GM12878 (cell line): ENCODE measurements at regions not wholly inside any gene's neighbourhood (a gene's known extent, or its start where the extent isn't known, plus 50 kb on each side); places are given as distances from the start of the nearest gene placed in this dataset.

Source experiments
- ATAC-seq: fragments of 200-7000 bp; cut with Tn5 transposase; 3 replicates; pipeline ENCODE4 v1.9.1; 2020; ENCODE audit warnings: mild to moderate bottlenecking, moderate library complexity
- BruUV-seq: library from RNA; stranded (reverse); fragments of 400-500 nt; replicated peaks from 2 replicates; lab custom pipeline; 2021; lab: Mats Ljungman, UMichigan
- CTCF ChIA-PET: fragments of 300-600 bp; sonication (Branson Sonifier 250); formaldehyde crosslinking; extraction: SDS; loops from one replicate; lab custom pipeline; 2021; ENCODE audit warnings: inconsistent platforms; lab: Yijun Ruan, JAX
- POLR2A ChIA-PET: fragments of 350-600 bp; formaldehyde crosslinking; extraction: SDS; loops from one replicate; lab custom pipeline; 2021; ENCODE audit warnings: inconsistent platforms; lab: Charles Lee
- RAD21 ChIA-PET: fragments of 300-600 bp; sonication (Branson Sonifier 250); formaldehyde crosslinking; loops from one replicate; lab custom pipeline; 2023; ENCODE audit warnings: antibody characterized with exemption; ENCODE audit not compliant: unreplicated experiment; lab: Charles Lee
- SMC1A ChIA-PET: fragments of 300-600 bp; sonication (Branson Sonifier 250); formaldehyde crosslinking; loops from one replicate; lab custom pipeline; 2023; ENCODE audit not compliant: unreplicated experiment, uncharacterized antibody; lab: Charles Lee
- DNase-seq: peaks from one replicate; pipeline ENCODE4 v3.0.0-alpha.2; 2011; ENCODE audit warnings: low read depth, low spot score
- FAIRE-seq: peaks from 3 replicates; lab custom pipeline; 2011; peaks lifted over from hg19 to GRCh38; lab: Jason Lieb, UNC
- H2AFZ ChIP-seq: 2 replicates; pipeline ENCODE4 v1.6.0; 2011; ENCODE audit warnings: low read depth, low read length, control low read depth; ENCODE audit not compliant: control insufficient read depth
- H3K27ac ChIP-seq: 2 replicates; pipeline ENCODE4 v1.5.1; 2011; ENCODE audit warnings: control low read depth; ENCODE audit not compliant: control insufficient read depth, insufficient read depth
- H3K27me3 ChIP-seq, 2 experiments: replicated peaks in 1 of 2; 2 replicates each; pipeline versions ENCODE4 v1.6.0 to v1.6.1; 2011; ENCODE audit warnings: low read length in 1 of 2; ENCODE audit not compliant: control insufficient read depth in 2 of 2, insufficient read depth in 2 of 2
- H3K36me3 ChIP-seq, 2 experiments: 2 replicates each; pipeline ENCODE4 v1.5.1; 2011; ENCODE audit warnings: low read length in 1 of 2; ENCODE audit not compliant: control insufficient read depth in 2 of 2, insufficient read depth in 2 of 2
- H3K4me1 ChIP-seq: 2 replicates; pipeline ENCODE4 v1.6.1; 2011; ENCODE audit warnings: mild to moderate bottlenecking, low read length, moderate library complexity, mixed read lengths; ENCODE audit not compliant: control insufficient read depth, insufficient read depth
- H3K4me2 ChIP-seq: 2 replicates; pipeline ENCODE4 v1.6.0; 2011; ENCODE audit warnings: control low read depth; ENCODE audit not compliant: control insufficient read depth, insufficient read depth
- H3K4me3 ChIP-seq: fragments of 200-600 bp; sonication (generic); 2 replicates; pipeline ENCODE4 v1.5.1; 2016
- H3K79me2 ChIP-seq: 2 replicates; pipeline ENCODE4 v1.6.0; 2011; ENCODE audit warnings: low read length; ENCODE audit not compliant: control insufficient read depth, insufficient read depth
- H3K9ac ChIP-seq: 2 replicates; pipeline ENCODE4 v1.8.0; 2011; ENCODE audit warnings: low read length, control low read depth, mixed read lengths; ENCODE audit not compliant: control insufficient read depth, insufficient read depth
- H3K9me3 ChIP-seq: replicated peaks from 3 replicates; pipeline ENCODE4 v1.5.1; 2011; ENCODE audit warnings: mild to moderate bottlenecking, low read length; ENCODE audit not compliant: control insufficient read depth, insufficient read depth
- H4K20me1 ChIP-seq: 2 replicates; pipeline ENCODE4 v1.6.0; 2011; ENCODE audit not compliant: control insufficient read depth, insufficient read depth
- CBX3 ChIP-seq: fragments of 200-600 bp; sonication (generic); IDR thresholded peaks from 2 replicates; pipeline ENCODE4 v1.6.1; 2016; ENCODE audit warnings: low read depth, borderline replicate concordance
- CEBPB ChIP-seq, 2 experiments: fragments of 150-350 bp in 1 of 2; IDR thresholded peaks; 2 replicates each; pipeline ENCODE4 v1.6.1; 2012 to 2014; ENCODE audit warnings: low read depth in 2 of 2, low read length in 2 of 2, borderline replicate concordance in 1 of 2, inconsistent platforms in 1 of 2
- CHD1 ChIP-seq: IDR thresholded peaks from 2 replicates; pipeline ENCODE4 v1.6.1; 2012; ENCODE audit warnings: low read depth, low read length, improper control_type of control experiment
- E2F8 ChIP-seq: fragments of 450-650 bp; IDR thresholded peaks from 2 replicates; pipeline ENCODE4 v1.6.1; 2018; ENCODE audit warnings: mild to moderate bottlenecking, low read depth, moderate library complexity; ENCODE audit not compliant: partially characterized antibody
- EP300 ChIP-seq, 2 experiments: fragments of 150-350 bp in 1 of 2; IDR thresholded peaks; 2 replicates each; pipeline ENCODE4 v1.6.1; 2011 to 2012; ENCODE audit warnings: low read depth in 2 of 2, low read length in 2 of 2, borderline replicate concordance in 1 of 2, improper control_type of control experiment in 1 of 2, inconsistent platforms in 1 of 2; ENCODE audit not compliant: control insufficient read depth in 1 of 2
- IRF3 ChIP-seq: fragments of 450-650 bp; IDR thresholded peaks from 2 replicates; pipeline ENCODE4 v1.6.1; 2014; ENCODE audit warnings: mild to moderate bottlenecking
- KDM1A ChIP-seq: fragments of 200-600 bp; sonication (generic); IDR thresholded peaks from 2 replicates; pipeline ENCODE4 v1.6.1; 2016; ENCODE audit warnings: borderline replicate concordance
- MAX ChIP-seq: IDR thresholded peaks from 2 replicates; pipeline ENCODE4 v1.6.1; 2012; ENCODE audit warnings: low read depth, low read length, improper control_type of control experiment
- SMARCA5 ChIP-seq: fragments of 450-650 bp; IDR thresholded peaks from 2 replicates; pipeline ENCODE4 v1.6.1; 2017; ENCODE audit warnings: mild to moderate bottlenecking
- SUPT20H ChIP-seq: IDR thresholded peaks from 2 replicates; pipeline ENCODE4 v1.6.1; 2011; ENCODE audit warnings: low read depth, mild to moderate bottlenecking, low read length, moderate library complexity, borderline replicate concordance; ENCODE audit not compliant: control insufficient read depth
- WGBS: methylation state at CpG from one replicate; pipeline ENCODE4 v1.1.6; 2016; ENCODE audit warnings: low lambda C conversion rate; ENCODE audit not compliant: insufficient replicate concordance, insufficient coverage; ENCODE audit errors: missing lambda C conversion rate; 5-methylcytosine and 5-hydroxymethylcytosine counted together
- in situ Hi-C: fragments of 300-500 bp; cut with MboI; formaldehyde crosslinking; loops from 9 replicates; pipeline ENCODE4 v1.14.3; 2018; ENCODE audit warnings: mixed read lengths
- intact Hi-C: fragments of 100-400 bp; cut with micrococcal nuclease; formaldehyde crosslinking; loops from one replicate; pipeline ENCODE4 v1.14.2; 2022; ENCODE audit not compliant: unreplicated experiment
- TF ChIP-seq, protein P1 (sequence below): fragments of 450-650 bp; formaldehyde crosslinking; IDR thresholded peaks from 2 replicates; pipeline ENCODE4 v1.5.0; 2022; ENCODE audit warnings: mild to moderate bottlenecking, missing genetic modification characterization
- TF ChIP-seq, protein P2 (sequence below): fragments of 450-650 bp; IDR thresholded peaks from 2 replicates; pipeline ENCODE4 v1.6.1; 2017; ENCODE audit warnings: antibody characterized with exemption, mild to moderate bottlenecking, moderate library complexity

DNA sequence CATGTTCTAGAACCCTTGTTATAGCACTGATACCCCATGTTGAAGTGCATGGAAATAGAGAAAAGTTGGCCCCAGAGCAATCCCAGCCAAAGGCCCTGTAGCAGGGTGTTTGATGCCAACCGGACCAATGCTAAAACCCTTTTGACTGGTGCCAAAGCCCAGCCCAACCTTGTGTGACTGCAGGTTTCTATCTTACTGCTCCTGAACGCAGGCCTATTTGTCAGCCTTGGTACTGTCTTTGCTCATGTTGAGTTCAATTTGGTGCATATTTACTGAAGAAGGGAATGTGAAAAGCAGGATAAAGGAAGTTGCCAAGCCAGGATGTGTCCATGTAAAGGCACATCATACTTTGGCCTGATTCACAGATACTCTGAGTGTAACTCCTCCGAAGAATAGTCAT is 51.7 kb upstream of the NFASC start:
- ChIA-PET RAD21 (interaction anchor here (0.9 kb wide), 1 partner anchor 12 kb away, joined by 4 read pairs; no protein-coding TSS in a partner anchor), SMC1A (interaction anchor here (1.2 to 1.6 kb wide), 2 partner anchors 12 to 101 kb away, joined by 3 to 4 read pairs; no protein-coding TSS in a partner anchor), CTCF (interaction anchor here (0.9 to 8.5 kb wide), 4 partner anchors 11 to 177 kb away, joined by 3 to 79 read pairs (median 4); no protein-coding TSS in a partner anchor), POLR2A (no interaction called here)
- peaks cover 0 to under 1% of the 10 kb centered on the region in 2 experiments; a peak in 2 of 4 replicates for H3K27me3 ChIP-seq
- no peak for DNase-seq
- no TSS peak for BruUV-seq
- no peaks in the 10 kb centered on the region for H3K36me3 ChIP-seq
- no peak overlapping the region for H3K27ac ChIP-seq
- no peak for FAIRE-seq
- H3K4me3 ChIP-seq = no peak overlapping the region
- H3K4me1 ChIP-seq = no peaks in the 10 kb centered on the region
- WGBS = 9% methylated on average over 3 of the region's 3 CpGs
- no peak overlapping the region for H3K9ac ChIP-seq
- in situ Hi-C loops = no loop called here
- no peak overlapping the region for H2AFZ ChIP-seq
- no peaks in the 10 kb centered on the region for H3K9me3 ChIP-seq
- ATAC-seq = no peak
- no peaks in the 10 kb centered on the region for H3K79me2 ChIP-seq
- no peaks in the 10 kb centered on the region for H4K20me1 ChIP-seq
- intact Hi-C loops = no loop called here
- no peak overlapping the region for H3K4me2 ChIP-seq
- TF ChIP-seq CEBPB (IDR thresholded peaks at IDR 0.05; ENCODE audit: borderline replicate concordance in 1 of 2, low read depth in 2 of 2, low read length in 2 of 2) (no peak), KDM1A (no peak), SMARCA5 (no peak), E2F8 (no peak), IRF3 (no peak), CHD1 (no peak), CBX3 (no peak), SUPT20H (no peak), EP300 (IDR thresholded peaks at IDR 0.05; ENCODE audit: borderline replicate concordance in 1 of 2, control insufficient read depth in 1 of 2, low read depth in 2 of 2, low read length in 2 of 2) (no peak), MAX (no peak)
- TF ChIP-seq, protein P1, sequence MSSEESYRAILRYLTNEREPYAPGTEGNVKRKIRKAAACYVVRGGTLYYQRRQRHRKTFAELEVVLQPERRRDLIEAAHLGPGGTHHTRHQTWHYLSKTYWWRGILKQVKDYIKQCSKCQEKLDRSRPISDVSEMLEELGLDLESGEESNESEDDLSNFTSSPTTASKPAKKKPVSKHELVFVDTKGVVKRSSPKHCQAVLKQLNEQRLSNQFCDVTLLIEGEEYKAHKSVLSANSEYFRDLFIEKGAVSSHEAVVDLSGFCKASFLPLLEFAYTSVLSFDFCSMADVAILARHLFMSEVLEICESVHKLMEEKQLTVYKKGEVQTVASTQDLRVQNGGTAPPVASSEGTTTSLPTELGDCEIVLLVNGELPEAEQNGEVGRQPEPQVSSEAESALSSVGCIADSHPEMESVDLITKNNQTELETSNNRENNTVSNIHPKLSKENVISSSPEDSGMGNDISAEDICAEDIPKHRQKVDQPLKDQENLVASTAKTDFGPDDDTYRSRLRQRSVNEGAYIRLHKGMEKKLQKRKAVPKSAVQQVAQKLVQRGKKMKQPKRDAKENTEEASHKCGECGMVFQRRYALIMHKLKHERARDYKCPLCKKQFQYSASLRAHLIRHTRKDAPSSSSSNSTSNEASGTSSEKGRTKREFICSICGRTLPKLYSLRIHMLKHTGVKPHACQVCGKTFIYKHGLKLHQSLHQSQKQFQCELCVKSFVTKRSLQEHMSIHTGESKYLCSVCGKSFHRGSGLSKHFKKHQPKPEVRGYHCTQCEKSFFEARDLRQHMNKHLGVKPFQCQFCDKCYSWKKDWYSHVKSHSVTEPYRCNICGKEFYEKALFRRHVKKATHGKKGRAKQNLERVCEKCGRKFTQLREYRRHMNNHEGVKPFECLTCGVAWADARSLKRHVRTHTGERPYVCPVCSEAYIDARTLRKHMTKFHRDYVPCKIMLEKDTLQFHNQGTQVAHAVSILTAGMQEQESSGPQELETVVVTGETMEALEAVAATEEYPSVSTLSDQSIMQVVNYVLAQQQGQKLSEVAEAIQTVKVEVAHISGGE (CRISPR knock-in tag) = no peak
- TF ChIP-seq, protein P2, sequence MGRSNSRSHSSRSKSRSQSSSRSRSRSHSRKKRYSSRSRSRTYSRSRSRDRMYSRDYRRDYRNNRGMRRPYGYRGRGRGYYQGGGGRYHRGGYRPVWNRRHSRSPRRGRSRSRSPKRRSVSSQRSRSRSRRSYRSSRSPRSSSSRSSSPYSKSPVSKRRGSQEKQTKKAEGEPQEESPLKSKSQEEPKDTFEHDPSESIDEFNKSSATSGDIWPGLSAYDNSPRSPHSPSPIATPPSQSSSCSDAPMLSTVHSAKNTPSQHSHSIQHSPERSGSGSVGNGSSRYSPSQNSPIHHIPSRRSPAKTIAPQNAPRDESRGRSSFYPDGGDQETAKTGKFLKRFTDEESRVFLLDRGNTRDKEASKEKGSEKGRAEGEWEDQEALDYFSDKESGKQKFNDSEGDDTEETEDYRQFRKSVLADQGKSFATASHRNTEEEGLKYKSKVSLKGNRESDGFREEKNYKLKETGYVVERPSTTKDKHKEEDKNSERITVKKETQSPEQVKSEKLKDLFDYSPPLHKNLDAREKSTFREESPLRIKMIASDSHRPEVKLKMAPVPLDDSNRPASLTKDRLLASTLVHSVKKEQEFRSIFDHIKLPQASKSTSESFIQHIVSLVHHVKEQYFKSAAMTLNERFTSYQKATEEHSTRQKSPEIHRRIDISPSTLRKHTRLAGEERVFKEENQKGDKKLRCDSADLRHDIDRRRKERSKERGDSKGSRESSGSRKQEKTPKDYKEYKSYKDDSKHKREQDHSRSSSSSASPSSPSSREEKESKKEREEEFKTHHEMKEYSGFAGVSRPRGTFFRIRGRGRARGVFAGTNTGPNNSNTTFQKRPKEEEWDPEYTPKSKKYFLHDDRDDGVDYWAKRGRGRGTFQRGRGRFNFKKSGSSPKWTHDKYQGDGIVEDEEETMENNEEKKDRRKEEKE = no peak
